Endothelial cell of umbilical vein (primary cell): ENCODE measurements at regions not wholly inside any gene's neighbourhood (a gene's known extent, or its start where the extent isn't known, plus 50 kb on each side); places are given as distances from the start of the nearest gene placed in this dataset.

Experiments used
- BruUV-seq: library from RNA; stranded (reverse); fragments of 400-500 nt; replicated peaks from 2 replicates; lab custom pipeline; 2021; lab: Mats Ljungman, UMichigan
- CTCF ChIA-PET: fragments of 300-600, 350-600 bp; sonication (Branson Sonifier 250); formaldehyde crosslinking; loops from one replicate; lab custom pipeline; 2021; ENCODE audit warnings: antibody characterized with exemption, inconsistent platforms; lab: Charles Lee
- POLR2A ChIA-PET: fragments of 300-600, 350-600 bp; sonication (Branson Sonifier 250); formaldehyde crosslinking; loops from one replicate; lab custom pipeline; 2021; ENCODE audit warnings: antibody characterized with exemption, inconsistent platforms; lab: Charles Lee
- DNase-seq: peaks from one replicate; pipeline ENCODE4 v3.0.0-alpha.2; 2011; ENCODE audit warnings: low read depth, low spot score
- FAIRE-seq: peaks from 2 replicates; lab custom pipeline; 2011; peaks lifted over from hg19 to GRCh38; lab: Jason Lieb, UNC
- H2AFZ ChIP-seq: 2 replicates; pipeline ENCODE4 v1.6.0; 2012; ENCODE audit warnings: low read depth, low read length, control low read depth, inconsistent platforms
- H3K27ac ChIP-seq: 2 replicates; pipeline ENCODE4 v1.5.1; 2011; ENCODE audit warnings: low read depth, mild to moderate bottlenecking, control low read depth, low read length, moderate library complexity; ENCODE audit not compliant: insufficient read depth
- H3K27me3 ChIP-seq, 2 experiments: 2 replicates each; pipeline versions ENCODE4 v1.6.0 to v1.6.1; 2011; ENCODE audit warnings: low read length in 2 of 2, mixed read lengths in 1 of 2; ENCODE audit not compliant: control insufficient read depth in 2 of 2, insufficient read depth in 2 of 2
- H3K36me3 ChIP-seq, 2 experiments: 2 replicates in 1 of 2; 3 replicates in 1 of 2; pipeline ENCODE4 v1.5.1; 2011; ENCODE audit warnings: low read length in 2 of 2, mild to moderate bottlenecking in 1 of 2, moderate library complexity in 1 of 2; ENCODE audit not compliant: control insufficient read depth in 2 of 2, insufficient read depth in 2 of 2; ENCODE audit errors: extremely low read depth in 1 of 2
- H3K4me1 ChIP-seq: 3 replicates; pipeline ENCODE4 v1.5.1; 2011; ENCODE audit warnings: mild to moderate bottlenecking, low read length; ENCODE audit not compliant: control insufficient read depth, insufficient read depth; ENCODE audit errors: extremely low read depth
- H3K4me2 ChIP-seq: 2 replicates; pipeline ENCODE4 v1.6.1; 2011; ENCODE audit warnings: low read length, control low read depth, mixed read lengths; ENCODE audit not compliant: insufficient read depth
- H3K4me3 ChIP-seq, 3 experiments: fragments of 200-600 bp in 1 of 3; sonication (generic), shearing (Covaris generic) in 1 of 3; replicated peaks in 1 of 3; 2 replicates each; pipeline ENCODE4 v1.5.1; 2011 to 2016; ENCODE audit warnings: control low read depth in 3 of 3, low read length in 3 of 3, mild to moderate bottlenecking in 2 of 3, inconsistent platforms in 1 of 3, low read depth in 1 of 3, moderate library complexity in 1 of 3; ENCODE audit not compliant: insufficient read depth in 1 of 3
- H3K79me2 ChIP-seq: 2 replicates; pipeline ENCODE4 v1.6.0; 2012; ENCODE audit warnings: low read length, inconsistent platforms; ENCODE audit not compliant: control insufficient read depth, insufficient read depth
- H3K9ac ChIP-seq: replicated peaks from 2 replicates; pipeline ENCODE3; 2011; ENCODE audit warnings: low read length, control low read depth; ENCODE audit not compliant: insufficient read depth; ENCODE audit errors: extremely low read depth
- H3K9me1 ChIP-seq: replicated peaks from 3 replicates; pipeline ENCODE4 v1.6.0; 2011; ENCODE audit warnings: mild to moderate bottlenecking, low read length; ENCODE audit not compliant: control insufficient read depth, insufficient read depth; ENCODE audit errors: extremely low read depth
- H3K9me3 ChIP-seq: replicated peaks from 2 replicates; pipeline ENCODE4 v1.5.1; 2012; ENCODE audit warnings: low read length, inconsistent platforms; ENCODE audit not compliant: control insufficient read depth, insufficient read depth
- H4K20me1 ChIP-seq: replicated peaks from 2 replicates; pipeline ENCODE3; 2011; ENCODE audit warnings: mild to moderate bottlenecking, low read length; ENCODE audit not compliant: control insufficient read depth, insufficient read depth; ENCODE audit errors: extremely low read depth
- CTCF ChIP-seq, 2 donors: IDR thresholded peaks; 1 replicate in 1 of 2; 2 replicates in 1 of 2; pipeline ENCODE4 v1.5.1; 2011; ENCODE audit warnings: low read length in 2 of 2, mild to moderate bottlenecking in 2 of 2, moderate library complexity in 2 of 2, control low read depth in 1 of 2, inconsistent platforms in 1 of 2, low read depth in 1 of 2; ENCODE audit not compliant: insufficient read depth in 1 of 2; ENCODE audit errors: extremely low read depth in 1 of 2
- EZH2 ChIP-seq: IDR thresholded peaks from 2 replicates; pipeline ENCODE4 v1.6.1; 2012; ENCODE audit warnings: borderline replicate concordance, low read depth, mild to moderate bottlenecking, moderate library complexity, low read length, inconsistent platforms; ENCODE audit not compliant: severe bottlenecking
- FOS ChIP-seq: IDR thresholded peaks from 2 replicates; pipeline ENCODE4 v1.6.1; 2011; ENCODE audit warnings: mild to moderate bottlenecking, low read length, moderate library complexity, borderline replicate concordance; ENCODE audit not compliant: insufficient read depth
- GATA2 ChIP-seq: IDR thresholded peaks from 2 replicates; pipeline ENCODE4 v1.7.0; 2011; ENCODE audit warnings: low read depth, mild to moderate bottlenecking, moderate library complexity, mixed read lengths, low read length; ENCODE audit not compliant: insufficient read length, insufficient read depth
- JUN ChIP-seq: IDR thresholded peaks from 2 replicates; pipeline ENCODE4 v1.6.1; 2011; ENCODE audit warnings: borderline replicate concordance, low read depth; ENCODE audit not compliant: insufficient read length, insufficient read depth
- MYC ChIP-seq: IDR thresholded peaks from one replicate; pipeline ENCODE4 v1.6.1; 2011; ENCODE audit warnings: mild to moderate bottlenecking, low read depth, low read length
- POLR2A ChIP-seq: IDR thresholded peaks from 2 replicates; pipeline ENCODE4 v1.6.1; 2012; ENCODE audit warnings: low read depth, mild to moderate bottlenecking, control low read depth, low read length
- POLR2AphosphoS5 ChIP-seq: IDR thresholded peaks from 2 replicates; pipeline ENCODE4 v1.6.1; 2012; ENCODE audit warnings: low read depth, mild to moderate bottlenecking, control low read depth, low read length, moderate library complexity; ENCODE audit not compliant: insufficient read depth
- dilution Hi-C: fragments of 300-500 bp; cut with MboI; formaldehyde crosslinking; loops from one replicate; pipeline ENCODE4 v1.15.0; 2019; ENCODE audit warnings: low sequenced_read_pairs; ENCODE audit not compliant: extremely low pct_ligation_motif_present
- intact Hi-C: fragments of 100-400 bp; cut with micrococcal nuclease; formaldehyde crosslinking; loops from one replicate; pipeline ENCODE4 v1.10.0; 2022
- TF ChIP-seq, protein P1 (sequence below): IDR thresholded peaks from 2 replicates; pipeline ENCODE4 v1.6.1; 2011; ENCODE audit not compliant: insufficient read depth, insufficient read length

GRCh38 chr2:143952536-143952935, 567.4 kb downstream of the ZEB2 start:
- intact Hi-C loops (no loop called here), dilution Hi-C loops (no loop called here)
- POLR2A ChIA-PET = no interaction called here
- no peak overlapping the region for H2AFZ ChIP-seq
- no peaks in the 10 kb centered on the region for H3K79me2 ChIP-seq
- no peaks in the 10 kb centered on the region for H3K9me3 ChIP-seq
- no peaks in the 10 kb centered on the region for H3K4me1 ChIP-seq
- no peak for TF ChIP-seq POLR2AphosphoS5
- TF ChIP-seq JUN = no peak
- CTCF ChIA-PET = no interaction called here
- H3K27me3 ChIP-seq = no peaks in the 10 kb centered on the region
- no peak for FAIRE-seq
- H4K20me1 ChIP-seq = no peaks in the 10 kb centered on the region
- DNase-seq = no peak
- no peak overlapping the region for H3K4me3 ChIP-seq
- no peak overlapping the region for H3K4me2 ChIP-seq
- H3K9me1 ChIP-seq = no peaks in the 10 kb centered on the region
- no TSS peak for BruUV-seq
- no peak overlapping the region for H3K9ac ChIP-seq
- H3K27ac ChIP-seq = no peak overlapping the region
- H3K36me3 ChIP-seq = no peaks in the 10 kb centered on the region

GRCh38 chr2:143950704-143951103, 569.2 kb downstream of the ZEB2 start:
- CTCF ChIA-PET = interaction anchor here (0.6 to 1.8 kb wide), 5 partner anchors 10 to 81 kb away, joined by 3 to 7 read pairs (median 3); no protein-coding TSS in a partner anchor
- Histone ChIP-seq H3K9me3 (no peaks in the 10 kb centered on the region), H3K9me1 (no peaks in the 10 kb centered on the region), H3K4me2 (no peak overlapping the region), H3K27me3 (no peaks in the 10 kb centered on the region), H3K4me1 (no peaks in the 10 kb centered on the region), H3K27ac (no peak overlapping the region), H3K4me3 (no peak overlapping the region), H3K79me2 (no peaks in the 10 kb centered on the region), H4K20me1 (no peaks in the 10 kb centered on the region), H3K36me3 (no peaks in the 10 kb centered on the region), H3K9ac (no peak overlapping the region), H2AFZ (no peak overlapping the region)
- intact Hi-C loops (no loop called here), dilution Hi-C loops (no loop called here)
- no peak for DNase-seq
- POLR2A ChIA-PET = no interaction called here
- FAIRE-seq = no peak
- no peak for TF ChIP-seq POLR2AphosphoS5
- TF ChIP-seq CTCF (IDR thresholded peaks at IDR 0.05; ENCODE audit: extremely low read depth in 1 of 2, insufficient read depth in 1 of 2, low read depth in 1 of 2, low read length in 2 of 2) = no peak
- TF ChIP-seq, protein P1, sequence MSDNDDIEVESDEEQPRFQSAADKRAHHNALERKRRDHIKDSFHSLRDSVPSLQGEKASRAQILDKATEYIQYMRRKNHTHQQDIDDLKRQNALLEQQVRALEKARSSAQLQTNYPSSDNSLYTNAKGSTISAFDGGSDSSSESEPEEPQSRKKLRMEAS = no peak
- no peak for TF ChIP-seq POLR2A
- TF ChIP-seq EZH2 = no peak
- TF ChIP-seq MYC = no peak
- no peak for TF ChIP-seq GATA2
- no peak for TF ChIP-seq FOS
- TF ChIP-seq JUN = no peak
- no TSS peak for BruUV-seq
